ENCODE measurements at regions not wholly inside any gene's neighbourhood (a gene's known extent, or its start where the extent isn't known, plus 50 kb on each side); places are given as distances from the start of the nearest gene placed in this dataset.

DNA sequence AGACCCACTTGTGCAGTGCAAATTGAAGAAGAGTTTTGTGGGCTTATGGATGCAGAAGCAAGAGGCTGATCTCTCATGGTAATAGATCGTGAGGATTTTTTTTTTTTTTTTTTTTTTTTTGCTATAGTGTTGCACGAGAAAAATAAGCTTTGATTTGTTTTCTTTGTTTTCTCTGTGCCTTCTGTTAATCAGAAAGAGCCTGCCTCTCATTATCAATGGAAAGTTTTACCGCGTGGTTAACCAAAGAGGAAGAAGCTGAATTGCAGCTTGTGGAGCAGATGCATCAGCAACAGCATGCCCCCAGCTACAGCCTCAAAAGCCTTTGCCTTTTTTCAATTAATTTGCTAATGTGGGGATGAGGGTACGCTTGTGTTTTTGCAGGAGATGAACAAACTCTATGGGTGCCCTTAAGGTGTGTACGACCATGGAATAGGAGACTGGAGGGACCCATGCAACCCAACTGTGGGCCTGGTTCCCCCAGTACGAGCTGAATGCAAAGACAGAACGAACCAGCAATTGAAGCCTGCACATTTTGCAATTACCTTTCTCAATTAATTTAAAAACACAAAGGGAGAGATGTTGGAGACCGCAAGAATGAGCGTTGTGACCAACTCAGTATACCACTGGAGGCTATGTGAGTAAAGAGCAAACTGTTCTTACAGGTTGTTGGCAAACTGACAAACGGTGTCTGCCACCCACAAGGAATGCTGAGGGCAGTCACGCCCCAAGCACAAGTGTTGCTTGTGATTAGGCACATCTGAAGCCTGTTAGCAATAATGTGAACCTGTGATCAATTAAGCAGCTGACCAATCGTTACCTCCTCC is 58.6 kb upstream of the SPRY2 start:
- no peak for TF ChIP-seq TRIM28 (IDR thresholded peaks at IDR 0.05; ENCODE audit: borderline replicate concordance, low read length)
- TF ChIP-seq, protein P1, sequence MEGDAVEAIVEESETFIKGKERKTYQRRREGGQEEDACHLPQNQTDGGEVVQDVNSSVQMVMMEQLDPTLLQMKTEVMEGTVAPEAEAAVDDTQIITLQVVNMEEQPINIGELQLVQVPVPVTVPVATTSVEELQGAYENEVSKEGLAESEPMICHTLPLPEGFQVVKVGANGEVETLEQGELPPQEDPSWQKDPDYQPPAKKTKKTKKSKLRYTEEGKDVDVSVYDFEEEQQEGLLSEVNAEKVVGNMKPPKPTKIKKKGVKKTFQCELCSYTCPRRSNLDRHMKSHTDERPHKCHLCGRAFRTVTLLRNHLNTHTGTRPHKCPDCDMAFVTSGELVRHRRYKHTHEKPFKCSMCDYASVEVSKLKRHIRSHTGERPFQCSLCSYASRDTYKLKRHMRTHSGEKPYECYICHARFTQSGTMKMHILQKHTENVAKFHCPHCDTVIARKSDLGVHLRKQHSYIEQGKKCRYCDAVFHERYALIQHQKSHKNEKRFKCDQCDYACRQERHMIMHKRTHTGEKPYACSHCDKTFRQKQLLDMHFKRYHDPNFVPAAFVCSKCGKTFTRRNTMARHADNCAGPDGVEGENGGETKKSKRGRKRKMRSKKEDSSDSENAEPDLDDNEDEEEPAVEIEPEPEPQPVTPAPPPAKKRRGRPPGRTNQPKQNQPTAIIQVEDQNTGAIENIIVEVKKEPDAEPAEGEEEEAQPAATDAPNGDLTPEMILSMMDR (tag by site-specific recombination; IDR thresholded peaks at IDR 0.05): no peak
- TF ChIP-seq, protein P2, sequence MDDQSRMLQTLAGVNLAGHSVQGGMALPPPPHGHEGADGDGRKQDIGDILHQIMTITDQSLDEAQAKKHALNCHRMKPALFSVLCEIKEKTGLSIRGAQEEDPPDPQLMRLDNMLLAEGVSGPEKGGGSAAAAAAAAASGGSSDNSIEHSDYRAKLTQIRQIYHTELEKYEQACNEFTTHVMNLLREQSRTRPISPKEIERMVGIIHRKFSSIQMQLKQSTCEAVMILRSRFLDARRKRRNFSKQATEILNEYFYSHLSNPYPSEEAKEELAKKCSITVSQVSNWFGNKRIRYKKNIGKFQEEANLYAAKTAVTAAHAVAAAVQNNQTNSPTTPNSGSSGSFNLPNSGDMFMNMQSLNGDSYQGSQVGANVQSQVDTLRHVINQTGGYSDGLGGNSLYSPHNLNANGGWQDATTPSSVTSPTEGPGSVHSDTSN (CRISPR knock-in tag; IDR thresholded peaks at IDR 0.05): no peak
- TF ChIP-seq ZNF624 (tag by site-specific recombination; IDR thresholded peaks at IDR 0.05): no peak
- no peak for TF ChIP-seq ZSCAN23 (tag by site-specific recombination; IDR thresholded peaks at IDR 0.05)
- TF ChIP-seq ZEB2 (tag by site-specific recombination; IDR thresholded peaks at IDR 0.05): no peak
